ENCODE measurements at regions not wholly inside any gene's neighbourhood (a gene's known extent, or its start where the extent isn't known, plus 50 kb on each side); places are given as distances from the start of the nearest gene placed in this dataset.

GRCh38 chr3:147943265-147943945, 534.2 kb downstream of the ZIC1 start:
- TF ChIP-seq CTCF (IDR thresholded peaks at IDR 0.05) (no peak), POLR2A (IDR thresholded peaks at IDR 0.05) (no peak)
